ENCODE measurements at regions not wholly inside any gene's neighbourhood (a gene's known extent, or its start where the extent isn't known, plus 50 kb on each side); places are given as distances from the start of the nearest gene placed in this dataset.

GRCh38 chr18:59957957-59958356 is 58.2 kb downstream of the PMAIP1 start:
- no peak for TF ChIP-seq CTCF (conservative IDR thresholded peaks at IDR 0.05)
- no peak for TF ChIP-seq ZFX (IDR thresholded peaks at IDR 0.05)

Data from C4-2B (cell line).